Tibial nerve (tissue), 4 donors: ENCODE measurements at regions not wholly inside any gene's neighbourhood (a gene's known extent, or its start where the extent isn't known, plus 50 kb on each side); places are given as distances from the start of the nearest gene placed in this dataset.

Source experiments
- DNase-seq, 2 donors: peaks; one replicate each; pipeline ENCODE4 v3.0.0-alpha.2; 2019; ENCODE audit warnings: low spot score in 2 of 2
- H3K27ac ChIP-seq, 4 donors: fragments of 200-600 bp; sonication (generic) in 3 of 4; one replicate each; pipeline ENCODE4 v1.5.1; 2017 to 2019; ENCODE audit warnings: mild to moderate bottlenecking in 1 of 4
- H3K27me3 ChIP-seq, 2 donors: fragments of 200-600 bp; sonication (generic) in 1 of 2; one replicate each; pipeline versions ENCODE4 v1.5.1 to v1.6.0; 2017 to 2019
- H3K36me3 ChIP-seq, 3 donors: fragments of 200-600 bp; sonication (generic); one replicate each; pipeline ENCODE4 v1.5.1; 2018 to 2019
- H3K4me1 ChIP-seq, 4 donors: fragments of 200-600 bp; sonication (generic) in 3 of 4; one replicate each; pipeline ENCODE4 v1.5.1; 2017 to 2019
- H3K4me3 ChIP-seq, 4 donors: fragments of 200-600 bp; sonication (generic) in 3 of 4; one replicate each; pipeline ENCODE4 v1.5.1; 2017 to 2019; ENCODE audit warnings: mild to moderate bottlenecking in 1 of 4, moderate library complexity in 1 of 4
- H3K9me3 ChIP-seq, 4 donors: fragments of 200-600 bp; sonication (generic) in 3 of 4; one replicate each; pipeline ENCODE4 v1.5.1; 2017 to 2019
- EP300 ChIP-seq, 2 donors: sonication (generic); formaldehyde crosslinking; IDR thresholded peaks; one replicate each; pipeline ENCODE4 v1.6.1; 2017; ENCODE audit warnings: antibody characterized with exemption in 2 of 2, mild to moderate bottlenecking in 1 of 2
- POLR2A ChIP-seq, 2 donors: fragments of 450-650 bp; IDR thresholded peaks; one replicate each; pipeline ENCODE4 v1.6.1; 2017; ENCODE audit warnings: antibody characterized with exemption in 2 of 2, mild to moderate bottlenecking in 2 of 2, moderate library complexity in 2 of 2
- WGBS, 2 donors: methylation state at CpG; one replicate each; pipeline ENCODE4 v1.1.5; 2018; 5-methylcytosine and 5-hydroxymethylcytosine counted together
- TF ChIP-seq, protein P1 (sequence below), 5 experiments: fragments of 200-600 bp in 3 of 5; fragments of 450-650 bp in 2 of 5; sonication (generic) in 3 of 5; IDR thresholded peaks; one replicate each; pipeline ENCODE4 v1.5.1; 2016 to 2019; ENCODE audit warnings: antibody characterized with exemption in 5 of 5, mild to moderate bottlenecking in 3 of 5, moderate library complexity in 2 of 5

DNA sequence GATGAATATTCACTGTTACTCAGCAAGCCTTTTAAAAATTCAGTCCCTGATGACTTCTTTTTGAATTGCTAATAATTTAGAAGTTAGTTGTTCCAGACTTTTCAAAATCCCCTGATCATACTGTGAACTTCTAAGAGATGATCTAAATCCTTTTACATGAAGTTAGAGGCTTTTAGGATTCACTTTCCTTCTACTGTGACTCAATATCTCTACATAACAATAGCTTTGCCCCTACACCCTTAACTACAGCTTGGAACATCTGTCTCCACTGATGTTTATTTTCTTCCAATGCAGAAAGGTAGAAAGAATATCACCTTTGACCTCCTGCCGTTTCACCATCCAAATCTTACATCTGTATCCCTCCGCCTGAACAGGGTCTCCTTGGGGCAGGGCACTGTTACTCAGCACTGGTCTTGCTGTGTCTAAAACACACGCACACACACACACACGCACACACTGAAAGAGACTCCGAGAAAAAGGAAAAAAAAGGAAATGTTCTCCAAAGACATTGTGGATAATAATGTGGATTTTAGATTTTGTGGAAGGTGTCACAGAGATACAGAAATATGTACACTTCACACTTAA, 111.6 kb upstream of the GPRIN3 start:
- TF ChIP-seq EP300 (IDR thresholded peaks at IDR 0.05) (no peak), POLR2A (IDR thresholded peaks at IDR 0.05) (no peak)
- TF ChIP-seq, protein P1, sequence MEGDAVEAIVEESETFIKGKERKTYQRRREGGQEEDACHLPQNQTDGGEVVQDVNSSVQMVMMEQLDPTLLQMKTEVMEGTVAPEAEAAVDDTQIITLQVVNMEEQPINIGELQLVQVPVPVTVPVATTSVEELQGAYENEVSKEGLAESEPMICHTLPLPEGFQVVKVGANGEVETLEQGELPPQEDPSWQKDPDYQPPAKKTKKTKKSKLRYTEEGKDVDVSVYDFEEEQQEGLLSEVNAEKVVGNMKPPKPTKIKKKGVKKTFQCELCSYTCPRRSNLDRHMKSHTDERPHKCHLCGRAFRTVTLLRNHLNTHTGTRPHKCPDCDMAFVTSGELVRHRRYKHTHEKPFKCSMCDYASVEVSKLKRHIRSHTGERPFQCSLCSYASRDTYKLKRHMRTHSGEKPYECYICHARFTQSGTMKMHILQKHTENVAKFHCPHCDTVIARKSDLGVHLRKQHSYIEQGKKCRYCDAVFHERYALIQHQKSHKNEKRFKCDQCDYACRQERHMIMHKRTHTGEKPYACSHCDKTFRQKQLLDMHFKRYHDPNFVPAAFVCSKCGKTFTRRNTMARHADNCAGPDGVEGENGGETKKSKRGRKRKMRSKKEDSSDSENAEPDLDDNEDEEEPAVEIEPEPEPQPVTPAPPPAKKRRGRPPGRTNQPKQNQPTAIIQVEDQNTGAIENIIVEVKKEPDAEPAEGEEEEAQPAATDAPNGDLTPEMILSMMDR (IDR thresholded peaks at IDR 0.05), result no peak
- peaks cover 0 to 6% (median 0%) of the 10 kb centered on the region in 4 donors for H3K4me1 ChIP-seq
- H3K27me3 ChIP-seq, result no peaks in the 10 kb centered on the region
- H3K27ac ChIP-seq, result no peak overlapping the region
- no peak overlapping the region for H3K4me3 ChIP-seq
- 78 to 80% methylated on average over 5 of the region's 5 CpGs for whole genome bisulfite sequencing, 2 donors
- no peak for DNase-seq
- H3K9me3 ChIP-seq, result no peaks in the 10 kb centered on the region
- no peaks in the 10 kb centered on the region for H3K36me3 ChIP-seq

DNA sequence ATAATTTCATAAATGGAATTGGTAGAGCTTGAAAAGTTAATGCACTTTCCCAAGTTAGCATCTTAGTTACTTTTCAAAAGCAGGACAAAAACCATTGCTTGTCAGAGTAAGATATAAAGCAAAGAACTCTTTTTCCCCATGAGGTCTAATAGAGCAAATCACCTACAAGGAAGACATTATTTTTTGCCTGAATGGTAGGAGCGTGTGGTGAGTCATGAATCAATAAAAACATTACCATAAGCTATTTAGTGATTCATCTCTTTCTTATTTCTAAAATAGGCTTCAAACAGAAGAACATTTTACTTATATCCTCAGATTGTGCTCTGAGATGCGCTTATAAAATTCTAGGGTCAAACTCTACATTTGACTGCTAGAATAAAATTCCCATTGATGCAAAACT, 109.4 kb upstream of the GPRIN3 start:
- no peak for TF ChIP-seq POLR2A (IDR thresholded peaks at IDR 0.05)
- WGBS, 2 donors, result 84% methylated on average over 2 of the region's 2 CpGs
- H3K9me3 ChIP-seq, result no peaks in the 10 kb centered on the region
- H3K36me3 ChIP-seq, result no peaks in the 10 kb centered on the region
- H3K27ac ChIP-seq, result no peak overlapping the region
- H3K4me3 ChIP-seq, result no peak overlapping the region
- peaks cover 0 to 6% (median 0%) of the 10 kb centered on the region in 4 donors for H3K4me1 ChIP-seq
- no peaks in the 10 kb centered on the region for H3K27me3 ChIP-seq
- DNase-seq, result no peak

DNA sequence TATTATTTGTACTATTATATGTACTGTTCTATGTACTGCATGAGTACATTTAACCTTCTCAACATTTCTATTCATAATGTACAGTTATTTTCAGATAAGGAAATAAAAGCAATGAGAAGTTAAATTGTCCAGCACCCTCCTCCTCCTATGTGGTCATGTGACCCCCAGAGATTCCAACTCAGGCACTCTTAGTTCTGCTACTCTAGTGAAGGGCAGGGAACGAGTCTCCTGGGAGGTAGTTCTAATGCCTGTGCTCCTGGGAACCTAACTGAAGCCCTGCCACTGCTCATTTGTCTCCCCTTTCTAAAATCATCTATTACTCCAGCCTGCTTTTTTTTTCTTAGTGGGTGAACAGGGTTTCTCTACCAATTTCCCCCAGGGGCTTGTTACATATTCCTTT, 105.9 kb upstream of the GPRIN3 start:
- Histone ChIP-seq H3K27me3 (no peaks in the 10 kb centered on the region), H3K4me1 (peaks cover 0 to 6% (median 0%) of the 10 kb centered on the region in 4 donors), H3K4me3 (no peak overlapping the region), H3K27ac (no peak overlapping the region), H3K36me3 (no peaks in the 10 kb centered on the region), H3K9me3 (no peaks in the 10 kb centered on the region)
- DNase-seq, result no peak
- TF ChIP-seq, protein P1 (IDR thresholded peaks at IDR 0.05), result no peak
- TF ChIP-seq POLR2A (IDR thresholded peaks at IDR 0.05) (no peak), EP300 (IDR thresholded peaks at IDR 0.05) (no peak)
- WGBS, 2 donors, result 59 to 88% methylated on average over 1 of the region's 1 CpG

DNA sequence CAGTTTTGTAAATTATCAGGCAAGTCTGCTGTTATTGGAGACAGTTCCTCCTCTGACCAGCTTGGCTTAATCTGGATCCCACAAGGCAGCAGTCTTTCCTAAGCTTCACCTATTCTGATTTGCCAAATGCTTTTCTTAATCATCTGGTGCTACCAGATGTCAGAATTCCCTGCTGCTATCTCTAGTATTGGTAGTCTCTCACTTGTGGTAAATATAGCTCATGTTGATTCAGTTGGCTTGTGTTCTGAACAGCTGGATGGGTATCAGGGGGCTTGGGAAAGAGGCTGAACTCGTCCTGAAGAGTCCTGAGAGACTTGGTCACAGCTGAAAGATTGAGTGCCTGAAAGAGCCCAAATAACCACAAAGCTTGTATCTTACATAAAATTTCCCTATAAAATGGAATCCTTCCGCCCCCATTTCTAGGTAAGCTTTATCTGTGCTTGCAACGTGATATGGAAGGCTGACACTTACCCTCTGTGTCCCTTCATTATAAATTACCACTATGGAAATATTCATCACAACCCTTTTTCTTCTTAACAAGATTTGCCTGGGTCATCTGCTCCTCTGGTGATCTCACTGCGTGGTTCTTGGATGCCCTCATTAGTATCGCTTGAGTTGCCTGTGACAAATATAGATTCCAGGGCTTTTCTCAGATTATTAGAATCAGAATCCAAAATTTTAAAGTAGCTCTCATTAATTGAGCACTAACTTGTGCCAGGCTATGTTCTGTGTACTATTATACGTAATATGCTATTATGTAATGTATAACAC, 104.1 kb upstream of the GPRIN3 start:
- Histone ChIP-seq H3K36me3 (no peaks in the 10 kb centered on the region), H3K27me3 (no peaks in the 10 kb centered on the region), H3K4me3 (no peak overlapping the region), H3K9me3 (no peaks in the 10 kb centered on the region), H3K4me1 (peaks cover 0 to 6% (median 0%) of the 10 kb centered on the region in 4 donors), H3K27ac (no peak overlapping the region)
- TF ChIP-seq EP300 (IDR thresholded peaks at IDR 0.05), result no peak
- TF ChIP-seq POLR2A (IDR thresholded peaks at IDR 0.05), result no peak
- TF ChIP-seq, protein P1 (IDR thresholded peaks at IDR 0.05), result no peak
- 70 to 84% methylated on average over 6 of the region's 6 CpGs for WGBS, 2 donors
- DNase-seq, result no peak

DNA sequence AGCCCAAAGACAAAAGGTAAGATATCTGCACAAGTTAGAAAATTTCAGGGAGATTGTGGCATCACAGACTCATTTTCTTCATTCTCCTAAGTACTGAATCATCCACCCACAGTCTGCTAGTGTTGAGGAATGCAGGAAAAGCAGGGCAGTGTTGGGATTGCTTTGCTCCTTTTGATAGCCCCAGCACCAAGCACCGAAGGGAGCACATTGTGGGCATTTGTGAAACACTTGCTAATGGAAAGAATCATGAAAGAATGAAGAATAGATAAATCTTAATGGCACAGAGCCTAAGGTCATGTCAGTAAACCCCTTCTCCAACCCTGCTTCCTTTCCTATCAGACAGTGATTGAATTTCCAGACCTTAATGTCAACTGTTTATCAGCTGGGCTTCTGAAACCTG, 103.1 kb upstream of the GPRIN3 start:
- 16 to 24% methylated on average over 1 of the region's 1 CpG for WGBS, 2 donors
- Histone ChIP-seq H3K27ac (no peak overlapping the region), H3K36me3 (no peaks in the 10 kb centered on the region), H3K27me3 (no peaks in the 10 kb centered on the region), H3K4me1 (peaks cover 0 to 6% (median 0%) of the 10 kb centered on the region in 4 donors), H3K9me3 (no peaks in the 10 kb centered on the region), H3K4me3 (no peak overlapping the region)
- DNase-seq, result no peak
- TF ChIP-seq POLR2A (IDR thresholded peaks at IDR 0.05) (no peak), EP300 (IDR thresholded peaks at IDR 0.05) (no peak)
- TF ChIP-seq, protein P1 (IDR thresholded peaks at IDR 0.05), result no peak
